Uterus (tissue), 3 donors: ENCODE measurements at regions not wholly inside any gene's neighbourhood (a gene's known extent, or its start where the extent isn't known, plus 50 kb on each side); places are given as distances from the start of the nearest gene placed in this dataset.

Source experiments
- DNase-seq, 2 donors: peaks; one replicate each; pipeline ENCODE4 v3.0.0-alpha.2; 2019 to 2020
- H3K27ac ChIP-seq, 2 donors: fragments of 200-600 bp; sonication (generic); 1 replicate in 1 of 2; 2 replicates in 1 of 2; pipeline ENCODE4 v1.5.1; 2016 to 2018
- H3K27me3 ChIP-seq, 2 donors: fragments of 200-600 bp; sonication (generic); one replicate each; pipeline ENCODE4 v1.5.1; 2018 to 2019; ENCODE audit warnings: control low read depth in 1 of 2
- H3K36me3 ChIP-seq, 2 donors: fragments of 200-600 bp; sonication (generic); one replicate each; pipeline ENCODE4 v1.5.1; 2019; ENCODE audit warnings: control low read depth in 1 of 2
- H3K4me1 ChIP-seq, 2 donors: fragments of 200-600 bp; sonication (generic); one replicate each; pipeline ENCODE4 v1.5.1; 2018 to 2019; ENCODE audit warnings: control low read depth in 1 of 2
- H3K4me3 ChIP-seq, 2 donors: fragments of 200-600 bp; sonication (generic); 1 replicate in 1 of 2; 2 replicates in 1 of 2; pipeline ENCODE4 v1.5.1; 2018 to 2019; ENCODE audit warnings: mild to moderate bottlenecking in 1 of 2
- H3K9me3 ChIP-seq, 2 donors: fragments of 200-600 bp; sonication (generic); one replicate each; pipeline ENCODE4 v1.5.1; 2019; ENCODE audit warnings: control low read depth in 1 of 2
- CTCF ChIP-seq, 4 experiments: fragments of 200-600 bp in 2 of 4; fragments of 450-650 bp in 2 of 4; sonication (generic) in 2 of 4; IDR thresholded peaks; one replicate each; pipeline ENCODE4 v1.5.1; 2016 to 2019; ENCODE audit warnings: antibody characterized with exemption in 4 of 4, mild to moderate bottlenecking in 2 of 4, moderate library complexity in 1 of 4
- POLR2A ChIP-seq, 2 donors: fragments of 450-650 bp; IDR thresholded peaks; one replicate each; pipeline ENCODE4 v1.6.1; 2016; ENCODE audit warnings: antibody characterized with exemption in 2 of 2, mild to moderate bottlenecking in 1 of 2, moderate library complexity in 1 of 2
- intact Hi-C: fragments of 100-400 bp; cut with DNase I; formaldehyde crosslinking; loops from one replicate; pipeline ENCODE4 v1.15.1; 2023; ENCODE audit warnings: low total_unique reads
- donor health status: DM: yes; HTN: yes; CAD: no.

GRCh38 chr16:86180780-86181179 lies 281.8 kb downstream of the IRF8 start:
- no peaks in the 10 kb centered on the region for H3K27me3 ChIP-seq
- DNase-seq, result no peak
- H3K27ac ChIP-seq, result no peak overlapping the region
- H3K36me3 ChIP-seq, result no peaks in the 10 kb centered on the region
- no peak overlapping the region for H3K4me3 ChIP-seq
- H3K9me3 ChIP-seq, result peaks cover 0 to 4% of the 10 kb centered on the region in 2 donors
- no peaks in the 10 kb centered on the region for H3K4me1 ChIP-seq
- intact Hi-C loops, result no loop called here
- no peak for TF ChIP-seq POLR2A (IDR thresholded peaks at IDR 0.05)
- no peak for TF ChIP-seq CTCF (IDR thresholded peaks at IDR 0.05)

GRCh38 chr16:86181526-86181925 lies 282.6 kb downstream of the IRF8 start:
- H3K36me3 ChIP-seq, result no peaks in the 10 kb centered on the region
- H3K9me3 ChIP-seq, result peaks cover 0 to 4% of the 10 kb centered on the region in 2 donors
- intact Hi-C loops, result no loop called here
- H3K27ac ChIP-seq, result no peak overlapping the region
- TF ChIP-seq POLR2A (IDR thresholded peaks at IDR 0.05), result no peak
- TF ChIP-seq CTCF (IDR thresholded peaks at IDR 0.05), result no peak
- no peak overlapping the region for H3K4me3 ChIP-seq
- no peaks in the 10 kb centered on the region for H3K27me3 ChIP-seq
- no peak for DNase-seq
- H3K4me1 ChIP-seq, result no peaks in the 10 kb centered on the region

DNA sequence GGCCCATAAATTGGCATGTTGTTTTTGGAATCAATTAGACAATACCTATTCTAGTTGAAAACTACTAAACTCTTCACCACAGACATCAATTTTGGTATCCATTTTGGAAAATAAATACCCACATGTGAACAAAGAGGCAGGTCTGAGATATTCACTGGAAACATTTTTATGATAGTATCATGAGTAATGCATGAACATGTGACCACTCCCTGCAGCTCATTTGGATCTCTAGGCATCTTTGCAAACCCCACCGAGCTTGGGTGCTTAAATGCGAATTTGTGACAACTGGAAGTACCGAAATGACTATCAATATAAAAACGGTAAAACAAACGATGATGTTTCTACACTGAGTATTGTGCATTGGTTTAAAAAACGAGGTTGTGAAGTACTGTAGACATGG lies 285.2 kb downstream of the IRF8 start:
- Histone ChIP-seq H3K36me3 (no peaks in the 10 kb centered on the region), H3K27me3 (no peaks in the 10 kb centered on the region), H3K4me3 (no peak overlapping the region), H3K9me3 (no peaks in the 10 kb centered on the region), H3K4me1 (no peaks in the 10 kb centered on the region), H3K27ac (no peak overlapping the region)
- no peak for TF ChIP-seq POLR2A (IDR thresholded peaks at IDR 0.05)
- no peak for TF ChIP-seq CTCF (IDR thresholded peaks at IDR 0.05)
- no peak for DNase-seq
- intact Hi-C loops, result no loop called here

GRCh38 chr16:86185089-86185488 lies 286.1 kb downstream of the IRF8 start:
- DNase-seq, result no peak
- no peaks in the 10 kb centered on the region for H3K4me1 ChIP-seq
- H3K9me3 ChIP-seq, result no peaks in the 10 kb centered on the region
- no peaks in the 10 kb centered on the region for H3K36me3 ChIP-seq
- H3K27ac ChIP-seq, result no peak overlapping the region
- no peak overlapping the region for H3K4me3 ChIP-seq
- intact Hi-C loops, result no loop called here
- no peak for TF ChIP-seq POLR2A (IDR thresholded peaks at IDR 0.05)
- TF ChIP-seq CTCF (IDR thresholded peaks at IDR 0.05), result no peak
- no peaks in the 10 kb centered on the region for H3K27me3 ChIP-seq

GRCh38 chr16:86186313-86186712 lies 287.4 kb downstream of the IRF8 start:
- Histone ChIP-seq H3K9me3 (no peaks in the 10 kb centered on the region), H3K36me3 (no peaks in the 10 kb centered on the region), H3K27ac (no peak overlapping the region), H3K27me3 (no peaks in the 10 kb centered on the region), H3K4me1 (no peaks in the 10 kb centered on the region), H3K4me3 (no peak overlapping the region)
- intact Hi-C loops, result no loop called here
- TF ChIP-seq CTCF (IDR thresholded peaks at IDR 0.05) (no peak), POLR2A (IDR thresholded peaks at IDR 0.05) (no peak)
- DNase-seq, result no peak
